GM12891 (cell line): ENCODE measurements at regions not wholly inside any gene's neighbourhood (a gene's known extent, or its start where the extent isn't known, plus 50 kb on each side); places are given as distances from the start of the nearest gene placed in this dataset.

Experiments used
- POLR2A ChIP-seq: IDR thresholded peaks from 2 replicates; pipeline ENCODE4 v1.6.1; 2011; ENCODE audit warnings: low read depth, low read length, control low read depth
- POLR2AphosphoS5 ChIP-seq: IDR thresholded peaks from 2 replicates; pipeline ENCODE4 v1.6.1; 2011; ENCODE audit warnings: low read depth, low read length, control low read depth
- POU2F2 ChIP-seq: IDR thresholded peaks from 2 replicates; pipeline ENCODE4 v1.6.1; 2011; ENCODE audit warnings: low read depth, mild to moderate bottlenecking, control low read depth, low read length, moderate library complexity

- TF ChIP-seq POU2F2: no peak
- TF ChIP-seq POLR2A: no peak
- TF ChIP-seq POLR2AphosphoS5: no peak
These were observed 263.2 kb downstream of the COX7C start for GRCh38 chr5:86880785-86881492.
